ENCODE measurements at regions not wholly inside any gene's neighbourhood (a gene's known extent, or its start where the extent isn't known, plus 50 kb on each side); places are given as distances from the start of the nearest gene placed in this dataset.

GRCh38 chr11:34756591-34756990 is 135.7 kb downstream of the EHF start:
- intact Hi-C loops (cut with micrococcal nuclease), result no loop called here
- Mint-ChIP-seq H3K9me3 (ENCODE audit: insufficient read depth) (no peaks in the 10 kb centered on the region), H3K27me3 (peaks cover 19% of the 10 kb centered on the region)

GRCh38 chr11:34755671-34756070 is 134.8 kb downstream of the EHF start:
- Histone ChIP-seq H3K36me3 (replicated peaks in 1 of 2; ENCODE audit: control extremely low read depth in 1 of 2, control insufficient read depth in 1 of 2, extremely low read depth in 1 of 2, insufficient read depth in 2 of 2, low read length in 1 of 2) (no peaks in the 10 kb centered on the region), H3K4me3 (ENCODE audit: control extremely low read depth in 1 of 5, extremely low read depth in 1 of 5, insufficient read depth in 1 of 5, low read depth in 2 of 5, low read length in 4 of 5) (no peak overlapping the region), H3K4me1 (ENCODE audit: control insufficient read depth in 2 of 2, insufficient read depth in 2 of 2, low read length in 2 of 2) (no peaks in the 10 kb centered on the region), H3K9ac (ENCODE audit: low read length) (no peak overlapping the region), H3K27ac (ENCODE audit: low read length in 2 of 2) (no peak overlapping the region), H3K79me2 (ENCODE audit: control insufficient read depth, insufficient read depth, low read length) (no peaks in the 10 kb centered on the region), H2AFZ (ENCODE audit: insufficient read depth, low read depth, low read length, poor library complexity, severe bottlenecking) (no peak overlapping the region), H3K27me3 (replicated peaks in 1 of 4; ENCODE audit: control extremely low read depth in 1 of 4, control insufficient read depth in 3 of 4, insufficient read depth in 4 of 4, low read length in 3 of 4) (peaks cover 0 to 2% (median 0%) of the 10 kb centered on the region in 4 experiments), H4K20me1 (ENCODE audit: control insufficient read depth, insufficient read depth, low read length, poor library complexity, severe bottlenecking) (no peaks in the 10 kb centered on the region), H3K9me3 (ENCODE audit: control extremely low read depth in 1 of 3, control insufficient read depth in 2 of 3, insufficient read depth in 1 of 3, low read length in 2 of 3) (no peaks in the 10 kb centered on the region), H3K4me2 (replicated peaks; ENCODE audit: low read depth, low read length, poor library complexity, severe bottlenecking) (no peak overlapping the region)
- Mint-ChIP-seq H3K27me3 (peaks cover 19% of the 10 kb centered on the region), H3K4me3 (no peak overlapping the region), H3K4me1 (no peaks in the 10 kb centered on the region), H3K9me3 (ENCODE audit: insufficient read depth) (no peaks in the 10 kb centered on the region), H3K27ac (no peak overlapping the region)
- no peak for TF ChIP-seq EZH2 (IDR thresholded peaks at IDR 0.05; ENCODE audit: borderline replicate concordance, insufficient read depth, low read depth, low read length, poor library complexity, severe bottlenecking)
- intact Hi-C loops (cut with micrococcal nuclease), result no loop called here
- ATAC-seq (ENCODE audit: low read depth) (no peak), DNase-seq (no peak)
- ChIA-PET POLR2A (no interaction called here), CTCF (no interaction called here)
- 83% methylated on average over 4 of the region's 7 CpGs for WGBS (ENCODE audit: insufficient coverage)

More at GRCh38 chr11:34756591-34756990, 135.7 kb downstream of the EHF start:
- TF ChIP-seq EZH2 (IDR thresholded peaks at IDR 0.05; ENCODE audit: borderline replicate concordance, insufficient read depth, low read depth, low read length, poor library complexity, severe bottlenecking) (no peak), CTCF (IDR thresholded peaks at IDR 0.05) (no peak)
- H4K20me1 ChIP-seq (ENCODE audit: control insufficient read depth, insufficient read depth, low read length, poor library complexity, severe bottlenecking), result no peaks in the 10 kb centered on the region
- H3K4me1 Mint-ChIP-seq, result no peaks in the 10 kb centered on the region
- no peaks in the 10 kb centered on the region for H3K36me3 ChIP-seq (replicated peaks in 1 of 2; ENCODE audit: control extremely low read depth in 1 of 2, control insufficient read depth in 1 of 2, extremely low read depth in 1 of 2, insufficient read depth in 2 of 2, low read length in 1 of 2)
- ChIA-PET POLR2A (no interaction called here), CTCF (no interaction called here)
- ATAC-seq (ENCODE audit: low read depth) (no peak), DNase-seq (no peak)
- no peak overlapping the region for H2AFZ ChIP-seq (ENCODE audit: insufficient read depth, low read depth, low read length, poor library complexity, severe bottlenecking)
- H3K27ac Mint-ChIP-seq, result no peak overlapping the region
- no peaks in the 10 kb centered on the region for H3K4me1 ChIP-seq (ENCODE audit: control insufficient read depth in 2 of 2, insufficient read depth in 2 of 2, low read length in 2 of 2)
- peaks cover 0 to 2% (median 0%) of the 10 kb centered on the region in 4 experiments for H3K27me3 ChIP-seq (replicated peaks in 1 of 4; ENCODE audit: control extremely low read depth in 1 of 4, control insufficient read depth in 3 of 4, insufficient read depth in 4 of 4, low read length in 3 of 4)
- no peak overlapping the region for H3K4me3 Mint-ChIP-seq
- H3K27ac ChIP-seq (ENCODE audit: low read length in 2 of 2), result no peak overlapping the region
- H3K9ac ChIP-seq (ENCODE audit: low read length), result no peak overlapping the region
- no peaks in the 10 kb centered on the region for H3K9me3 ChIP-seq (ENCODE audit: control extremely low read depth in 1 of 3, control insufficient read depth in 2 of 3, insufficient read depth in 1 of 3, low read length in 2 of 3)
- no peak overlapping the region for H3K4me3 ChIP-seq (ENCODE audit: control extremely low read depth in 1 of 5, extremely low read depth in 1 of 5, insufficient read depth in 1 of 5, low read depth in 2 of 5, low read length in 4 of 5)
- WGBS (ENCODE audit: insufficient coverage), result no CpG with 5 or more reads among the region's 1 CpG
- H3K4me2 ChIP-seq (replicated peaks; ENCODE audit: low read depth, low read length, poor library complexity, severe bottlenecking), result no peak overlapping the region
- no peaks in the 10 kb centered on the region for H3K79me2 ChIP-seq (ENCODE audit: control insufficient read depth, insufficient read depth, low read length)
